ENCODE measurements at regions not wholly inside any gene's neighbourhood (a gene's known extent, or its start where the extent isn't known, plus 50 kb on each side); places are given as distances from the start of the nearest gene placed in this dataset.

DNA sequence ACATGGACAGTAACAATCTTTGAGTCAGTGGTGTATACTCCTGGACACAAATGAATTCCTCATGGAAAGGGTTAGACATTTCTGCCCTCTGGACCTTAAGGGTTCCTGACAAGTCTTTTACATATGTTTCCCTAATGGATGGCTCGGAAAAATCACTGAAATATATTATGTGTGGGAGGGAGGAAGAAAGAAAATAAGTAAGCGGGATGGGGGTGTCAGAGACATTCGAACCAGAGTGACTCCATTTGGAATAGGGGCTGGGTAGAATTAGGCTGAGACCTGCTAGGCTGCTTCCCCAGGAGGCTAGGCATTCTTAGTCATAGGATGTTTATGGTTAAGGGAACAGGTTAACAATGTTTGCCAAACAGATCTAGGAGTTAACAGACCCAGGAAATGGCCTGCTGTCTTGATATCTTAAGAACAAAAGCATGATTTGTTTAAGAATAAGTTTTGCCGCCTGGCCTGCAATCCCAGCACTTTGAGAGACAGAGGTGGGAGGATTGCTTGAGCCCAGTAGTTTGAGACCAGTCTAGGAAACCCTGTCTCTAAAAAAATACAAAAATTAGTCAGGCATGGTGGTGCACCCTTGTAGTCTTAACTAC lies 1241.7 kb downstream of the TYW1 start:
- 50 to 53% methylated on average over 4 of the region's 4 CpGs for WGBS, 2 donors
- Histone ChIP-seq H3K27me3 (no peaks in the 10 kb centered on the region), H3K36me3 (no peaks in the 10 kb centered on the region), H3K9me3 (peaks cover 0 to 6% (median 0%) of the 10 kb centered on the region in 4 donors), H3K4me1 (no peaks in the 10 kb centered on the region), H3K4me3 (no peak overlapping the region), H3K27ac (no peak overlapping the region)
- intact Hi-C loops (cut with DNase I), result no loop called here
- DNase-seq, result no peak
- TF ChIP-seq POLR2A (IDR thresholded peaks at IDR 0.05) (no peak), POLR2AphosphoS5 (IDR thresholded peaks at IDR 0.05) (no peak), EP300 (IDR thresholded peaks at IDR 0.05) (no peak)
- TF ChIP-seq, protein P1, sequence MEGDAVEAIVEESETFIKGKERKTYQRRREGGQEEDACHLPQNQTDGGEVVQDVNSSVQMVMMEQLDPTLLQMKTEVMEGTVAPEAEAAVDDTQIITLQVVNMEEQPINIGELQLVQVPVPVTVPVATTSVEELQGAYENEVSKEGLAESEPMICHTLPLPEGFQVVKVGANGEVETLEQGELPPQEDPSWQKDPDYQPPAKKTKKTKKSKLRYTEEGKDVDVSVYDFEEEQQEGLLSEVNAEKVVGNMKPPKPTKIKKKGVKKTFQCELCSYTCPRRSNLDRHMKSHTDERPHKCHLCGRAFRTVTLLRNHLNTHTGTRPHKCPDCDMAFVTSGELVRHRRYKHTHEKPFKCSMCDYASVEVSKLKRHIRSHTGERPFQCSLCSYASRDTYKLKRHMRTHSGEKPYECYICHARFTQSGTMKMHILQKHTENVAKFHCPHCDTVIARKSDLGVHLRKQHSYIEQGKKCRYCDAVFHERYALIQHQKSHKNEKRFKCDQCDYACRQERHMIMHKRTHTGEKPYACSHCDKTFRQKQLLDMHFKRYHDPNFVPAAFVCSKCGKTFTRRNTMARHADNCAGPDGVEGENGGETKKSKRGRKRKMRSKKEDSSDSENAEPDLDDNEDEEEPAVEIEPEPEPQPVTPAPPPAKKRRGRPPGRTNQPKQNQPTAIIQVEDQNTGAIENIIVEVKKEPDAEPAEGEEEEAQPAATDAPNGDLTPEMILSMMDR (IDR thresholded peaks at IDR 0.05), result no peak

DNA sequence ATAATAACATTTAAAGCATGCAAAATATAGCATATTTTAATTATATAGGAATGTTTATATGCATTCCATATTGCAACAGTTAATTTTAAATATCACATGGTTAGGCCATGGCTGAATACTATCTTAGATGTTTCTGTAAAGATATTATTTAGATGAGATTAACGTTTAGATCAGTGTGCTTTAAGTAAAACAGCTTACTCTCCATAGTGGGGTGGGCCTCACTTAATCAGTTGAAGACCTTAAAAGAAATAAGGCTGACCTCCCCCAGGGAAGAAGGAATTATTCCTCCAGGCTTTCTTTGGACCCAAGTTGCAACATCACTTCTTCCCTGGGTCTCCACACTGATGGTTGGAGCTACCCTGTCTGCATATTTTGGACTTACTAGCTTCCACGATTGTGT lies 1246.5 kb downstream of the TYW1 start:
- H3K9me3 ChIP-seq, result peaks cover 0 to 6% (median 0%) of the 10 kb centered on the region in 4 donors
- TF ChIP-seq POLR2AphosphoS5 (IDR thresholded peaks at IDR 0.05), result no peak
- TF ChIP-seq, protein P1 (IDR thresholded peaks at IDR 0.05), result no peak
- TF ChIP-seq POLR2A (IDR thresholded peaks at IDR 0.05), result no peak
- TF ChIP-seq EP300 (IDR thresholded peaks at IDR 0.05), result no peak
- no peaks in the 10 kb centered on the region for H3K36me3 ChIP-seq
- intact Hi-C loops (cut with DNase I), result no loop called here
- H3K4me3 ChIP-seq, result no peak overlapping the region
- WGBS, 2 donors, result 90 to 94% methylated on average over 2 of the region's 2 CpGs
- H3K27me3 ChIP-seq, result no peaks in the 10 kb centered on the region
- no peak for DNase-seq
- no peaks in the 10 kb centered on the region for H3K4me1 ChIP-seq
- H3K27ac ChIP-seq, result no peak overlapping the region

DNA sequence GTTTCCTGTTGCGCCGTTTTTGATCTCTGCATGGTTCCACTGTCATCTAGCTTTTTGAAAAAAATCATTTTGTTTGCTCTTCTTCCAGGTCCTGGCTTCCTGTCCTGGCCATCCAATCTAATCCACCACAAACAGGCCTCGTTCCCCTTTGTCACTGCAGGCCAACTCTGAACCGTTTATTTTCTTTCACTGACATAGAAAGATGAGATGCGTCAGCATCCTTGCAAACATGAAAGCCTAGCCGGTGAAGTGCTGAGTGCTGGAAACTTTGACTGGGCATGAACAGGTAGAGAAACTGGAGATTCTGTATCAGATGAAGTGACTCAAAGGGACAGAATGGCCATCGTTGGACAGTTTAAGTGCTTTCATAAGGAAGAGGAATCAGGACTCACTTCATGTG lies 1247.8 kb downstream of the TYW1 start:
- WGBS, 2 donors, result 76 to 79% methylated on average over 7 of the region's 7 CpGs
- H3K36me3 ChIP-seq, result no peaks in the 10 kb centered on the region

DNA sequence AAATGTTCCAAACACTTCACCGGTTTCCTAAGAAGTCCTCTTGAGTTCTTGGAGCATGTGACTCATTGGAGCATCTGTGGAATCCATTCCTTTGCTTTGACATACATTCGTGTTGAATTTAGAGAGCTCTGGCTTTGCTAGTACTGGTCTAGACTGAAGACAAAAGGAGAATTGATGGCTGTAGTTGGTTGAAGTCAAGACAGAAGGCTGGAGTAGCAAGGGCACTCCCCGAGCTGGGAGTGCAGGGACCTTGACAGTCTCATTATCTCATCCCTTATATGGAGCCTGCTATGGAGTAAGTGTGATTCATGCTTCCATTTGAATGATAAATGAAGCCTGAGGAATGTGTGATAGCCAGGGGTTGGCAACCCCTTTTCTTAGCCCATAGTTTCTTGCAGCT lies 1249.1 kb downstream of the TYW1 start:
- Histone ChIP-seq H3K4me1 (no peaks in the 10 kb centered on the region), H3K4me3 (no peak overlapping the region), H3K27me3 (no peaks in the 10 kb centered on the region), H3K9me3 (peaks cover 0 to 9% (median 0%) of the 10 kb centered on the region in 4 donors), H3K27ac (no peak overlapping the region), H3K36me3 (no peaks in the 10 kb centered on the region)
- WGBS, 2 donors, result 64 to 69% methylated on average over 3 of the region's 3 CpGs
- intact Hi-C loops (cut with DNase I), result no loop called here
- TF ChIP-seq, protein P1 (IDR thresholded peaks at IDR 0.05), result no peak
- TF ChIP-seq POLR2AphosphoS5 (IDR thresholded peaks at IDR 0.05) (no peak), POLR2A (IDR thresholded peaks at IDR 0.05) (no peak)
- DNase-seq, result no peak

More for the DNA sequence above, 1247.8 kb downstream of the TYW1 start:
- Histone ChIP-seq H3K27ac (no peak overlapping the region), H3K4me3 (no peak overlapping the region), H3K9me3 (peaks cover 0 to 6% (median 0%) of the 10 kb centered on the region in 4 donors), H3K4me1 (no peaks in the 10 kb centered on the region), H3K27me3 (no peaks in the 10 kb centered on the region)
- TF ChIP-seq POLR2AphosphoS5 (IDR thresholded peaks at IDR 0.05), result no peak
- TF ChIP-seq POLR2A (IDR thresholded peaks at IDR 0.05), result no peak
- TF ChIP-seq, protein P1 (IDR thresholded peaks at IDR 0.05), result no peak
- TF ChIP-seq EP300 (IDR thresholded peaks at IDR 0.05), result no peak
- intact Hi-C loops (cut with DNase I), result no loop called here
- DNase-seq, result no peak

DNA sequence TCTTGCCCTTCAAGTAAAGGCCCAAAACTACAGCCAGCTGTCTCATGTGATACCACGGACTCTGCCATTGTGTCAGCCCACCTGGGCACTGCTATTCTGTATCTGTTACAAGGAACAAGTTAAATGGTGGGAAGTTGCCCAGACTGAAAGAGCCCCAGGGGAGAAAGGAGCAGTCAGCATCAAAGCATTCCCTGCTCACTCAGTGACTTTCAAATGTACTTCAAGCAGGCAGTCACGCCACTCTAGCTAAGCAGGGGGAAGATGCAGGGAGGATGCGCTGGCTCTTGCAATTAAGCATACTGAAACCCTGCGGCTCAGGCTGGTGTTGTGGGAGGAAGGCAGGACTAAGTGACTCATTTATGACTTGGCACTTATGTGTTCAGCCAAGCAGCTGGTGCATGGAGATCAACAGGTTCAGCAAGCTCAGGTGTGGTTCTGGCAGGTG lies 1249.6 kb downstream of the TYW1 start:
- 46 to 60% methylated on average over 4 of the region's 4 CpGs for WGBS, 2 donors
- no peaks in the 10 kb centered on the region for H3K27me3 ChIP-seq
- H3K27ac ChIP-seq, result no peak overlapping the region
- DNase-seq, result no peak
- no peak overlapping the region for H3K4me3 ChIP-seq
- H3K36me3 ChIP-seq, result no peaks in the 10 kb centered on the region
- TF ChIP-seq, protein P1 (IDR thresholded peaks at IDR 0.05), result no peak
- TF ChIP-seq POLR2A (IDR thresholded peaks at IDR 0.05), result no peak
- TF ChIP-seq EP300 (IDR thresholded peaks at IDR 0.05), result no peak
- TF ChIP-seq POLR2AphosphoS5 (IDR thresholded peaks at IDR 0.05), result no peak
- intact Hi-C loops (cut with DNase I), result no loop called here
- peaks cover 0 to 9% (median 0%) of the 10 kb centered on the region in 4 donors for H3K9me3 ChIP-seq
- H3K4me1 ChIP-seq, result no peaks in the 10 kb centered on the region
